A673 (cell line): ENCODE measurements at regions not wholly inside any gene's neighbourhood (a gene's known extent, or its start where the extent isn't known, plus 50 kb on each side); places are given as distances from the start of the nearest gene placed in this dataset.

Experiments
- BruUV-seq: library from RNA; stranded (reverse); fragments of 400-500 nt; replicated peaks from 2 replicates; lab custom pipeline; 2021; lab: Mats Ljungman, UMichigan
- CTCF ChIA-PET: fragments of 300-600 bp; sonication (Branson Sonifier 250); formaldehyde crosslinking; loops from one replicate; lab custom pipeline; 2022; ENCODE audit warnings: antibody characterized with exemption; lab: Charles Lee
- POLR2A ChIA-PET: fragments of 300-600 bp; sonication (Branson Sonifier 250); formaldehyde crosslinking; loops from one replicate; lab custom pipeline; 2022; ENCODE audit warnings: antibody characterized with exemption; ENCODE audit not compliant: low non-redundant PET; lab: Charles Lee
- DNase-seq: peaks from one replicate; pipeline ENCODE4 v3.0.0-alpha.2; 2015; ENCODE audit warnings: low spot score
- H3K27ac ChIP-seq: fragments of 200-600 bp; sonication (generic); 2 replicates; pipeline ENCODE4 v1.5.1; 2016; ENCODE audit warnings: mixed run types, low read depth, mild to moderate bottlenecking, mixed read lengths, antibody characterized with exemption, low read length; ENCODE audit not compliant: poor library complexity, severe bottlenecking
- H3K27me3 ChIP-seq: fragments of 200-600 bp; sonication (generic); replicated peaks from 2 replicates; pipeline ENCODE4 v1.6.1; 2017; ENCODE audit warnings: mixed run types, low read depth, mild to moderate bottlenecking, mixed read lengths, antibody characterized with exemption, low read length; ENCODE audit not compliant: insufficient read depth, poor library complexity
- H3K36me3 ChIP-seq: fragments of 200-600 bp; sonication (generic); 2 replicates; pipeline ENCODE4 v1.6.1; 2016; ENCODE audit warnings: mixed run types, mild to moderate bottlenecking, mixed read lengths, antibody characterized with exemption, low read length; ENCODE audit not compliant: insufficient read depth, poor library complexity, severe bottlenecking
- H3K4me1 ChIP-seq: fragments of 200-600 bp; sonication (generic); 2 replicates; pipeline ENCODE4 v1.6.1; 2017; ENCODE audit warnings: mixed run types, mild to moderate bottlenecking, mixed read lengths, antibody characterized with exemption, low read length; ENCODE audit not compliant: insufficient read depth, poor library complexity, severe bottlenecking
- H3K4me3 ChIP-seq: fragments of 200-600 bp; sonication (generic); 2 replicates; pipeline ENCODE4 v1.5.1; 2016; ENCODE audit warnings: low read depth, mixed run types, mild to moderate bottlenecking, mixed read lengths, low read length; ENCODE audit not compliant: poor library complexity, severe bottlenecking
- H3K9me3 ChIP-seq: fragments of 200-600 bp; sonication (generic); 2 replicates; pipeline ENCODE4 v1.6.1; 2016; ENCODE audit warnings: mixed run types, low read depth, mild to moderate bottlenecking, mixed read lengths, antibody characterized with exemption, low read length; ENCODE audit not compliant: poor library complexity, severe bottlenecking
- CTCF ChIP-seq: fragments of 300-800, 200-600 bp; sonication (generic); conservative IDR thresholded peaks from 2 replicates; pipeline ENCODE4 v1.5.1; 2017; ENCODE audit warnings: low read depth, mild to moderate bottlenecking, antibody characterized with exemption, low read length, moderate library complexity, mixed read lengths
- EZH2 ChIP-seq: fragments of 200-600 bp; sonication (generic); IDR thresholded peaks from 2 replicates; pipeline ENCODE4 v1.6.1; 2017; ENCODE audit warnings: borderline replicate concordance, low read depth, mild to moderate bottlenecking, mixed read lengths, antibody characterized with exemption, low read length; ENCODE audit not compliant: poor library complexity, severe bottlenecking
- intact Hi-C: fragments of 100-400 bp; cut with micrococcal nuclease; formaldehyde crosslinking; loops from one replicate; pipeline ENCODE4 v1.10.0; 2022; ENCODE audit not compliant: unreplicated experiment

- intact Hi-C loops = no loop called here
- BruUV-seq = no TSS peak
- ChIA-PET CTCF (interaction anchor here (0.7 to 0.8 kb wide), 2 partner anchors 83 to 219 kb away, joined by 3 to 5 read pairs; no protein-coding TSS in a partner anchor), POLR2A (no interaction called here)
- no peaks in the 10 kb centered on the region for H3K27me3 ChIP-seq
- no peak overlapping the region for H3K4me3 ChIP-seq
- TF ChIP-seq CTCF (no peak), EZH2 (no peak)
- no peaks in the 10 kb centered on the region for H3K4me1 ChIP-seq
- H3K9me3 ChIP-seq = no peaks in the 10 kb centered on the region
- no peak overlapping the region for H3K27ac ChIP-seq
- DNase-seq = no peak
- H3K36me3 ChIP-seq = no peaks in the 10 kb centered on the region
These were observed 74.4 kb upstream of the MFGE8 start for GRCh38 chr15:88987591-88987933.

- BruUV-seq = no TSS peak
These were observed 74.9 kb upstream of the MFGE8 start for GRCh38 chr15:88987934-88988671.

GRCh38 chr15:88989578-88989977 lies 76.4 kb upstream of the MFGE8 start:
- no peak overlapping the region for H3K27ac ChIP-seq
- DNase-seq = no peak
- intact Hi-C loops = no loop called here

More at GRCh38 chr15:88987934-88988671, 74.9 kb upstream of the MFGE8 start:
- H3K27ac ChIP-seq = no peak overlapping the region
- no peaks in the 10 kb centered on the region for H3K36me3 ChIP-seq
- H3K4me1 ChIP-seq = no peaks in the 10 kb centered on the region
- no peak overlapping the region for H3K4me3 ChIP-seq
- no peaks in the 10 kb centered on the region for H3K27me3 ChIP-seq
- no peak for DNase-seq
- POLR2A ChIA-PET = no interaction called here
- TF ChIP-seq CTCF (no peak), EZH2 (no peak)
- CTCF ChIA-PET = interaction anchor here (0.7 to 0.8 kb wide), 2 partner anchors 83 to 219 kb away, joined by 3 to 5 read pairs; no protein-coding TSS in a partner anchor
- intact Hi-C loops = no loop called here
- H3K9me3 ChIP-seq = no peaks in the 10 kb centered on the region

More at GRCh38 chr15:88989578-88989977, 76.4 kb upstream of the MFGE8 start:
- Histone ChIP-seq H3K4me3 (no peak overlapping the region), H3K9me3 (no peaks in the 10 kb centered on the region), H3K36me3 (no peaks in the 10 kb centered on the region), H3K4me1 (no peaks in the 10 kb centered on the region), H3K27me3 (no peaks in the 10 kb centered on the region)
- CTCF ChIA-PET = no interaction called here
- no TSS peak for BruUV-seq
- POLR2A ChIA-PET = no interaction called here
- TF ChIP-seq EZH2 (no peak), CTCF (no peak)
